ENCODE measurements at regions not wholly inside any gene's neighbourhood (a gene's known extent, or its start where the extent isn't known, plus 50 kb on each side); places are given as distances from the start of the nearest gene placed in this dataset.

GRCh38 chr12:107931761-107932160 is 157.3 kb downstream of the ASCL4 start:
- TF ChIP-seq YY1 (IDR thresholded peaks at IDR 0.05; ENCODE audit: insufficient read depth, insufficient read length) = no peak
- TF ChIP-seq ZNF274 (IDR thresholded peaks at IDR 0.05; ENCODE audit: low read depth, low read length) = no peak
- no peak for TF ChIP-seq SUZ12 (IDR thresholded peaks at IDR 0.05; ENCODE audit: extremely low read depth, insufficient read depth, insufficient read length)

Measured in NT2/D1 (cell line).